GM20431 (cell line): ENCODE measurements at regions not wholly inside any gene's neighbourhood (a gene's known extent, or its start where the extent isn't known, plus 50 kb on each side); places are given as distances from the start of the nearest gene placed in this dataset.

Experiments used
- in situ Hi-C: fragments of 300-500 bp; cut with MseI, MboI; formaldehyde crosslinking; loops from one replicate; pipeline ENCODE4 v1.15.0; 2020; ENCODE audit warnings: low sequenced_read_pairs; ENCODE audit not compliant: unreplicated experiment

GRCh38 chr10:118246332-118247295, 95.5 kb downstream of the FAM204A start:
- in situ Hi-C loops: loop anchor here (25.0 kb wide), 3 partner anchors 509 to 1034 kb away; no protein-coding TSS in a partner anchor

- in situ Hi-C loops: loop anchor here (25.0 kb wide), 3 partner anchors 507 to 1032 kb away; no protein-coding TSS in a partner anchor
These were observed 98.2 kb downstream of the FAM204A start for GRCh38 chr10:118243907-118244306.

- in situ Hi-C loops: loop anchor here (25.0 kb wide), 3 partner anchors 504 to 1029 kb away; no protein-coding TSS in a partner anchor
These were observed 100.6 kb downstream of the FAM204A start for GRCh38 chr10:118241229-118242137.

- in situ Hi-C loops: loop anchor here (25.0 kb wide), 3 partner anchors 502 to 1027 kb away; no protein-coding TSS in a partner anchor
These were observed 102.9 kb downstream of the FAM204A start for GRCh38 chr10:118239236-118239630.

- in situ Hi-C loops: loop anchor here (25.0 kb wide), 3 partner anchors 501 to 1026 kb away; no protein-coding TSS in a partner anchor
These were observed 103.4 kb downstream of the FAM204A start for GRCh38 chr10:118238573-118239235.

- in situ Hi-C loops: loop anchor here (25.0 kb wide), 3 partner anchors 501 to 1026 kb away; no protein-coding TSS in a partner anchor
These were observed 104.2 kb downstream of the FAM204A start for GRCh38 chr10:118237930-118238329.

- in situ Hi-C loops: loop anchor here (25.0 kb wide), 3 partner anchors 497 to 1022 kb away; no protein-coding TSS in a partner anchor
These were observed 107.4 kb downstream of the FAM204A start for GRCh38 chr10:118234683-118235082.

GRCh38 chr10:118220346-118220850, 121.7 kb downstream of the FAM204A start:
- in situ Hi-C loops: no loop called here

GRCh38 chr10:118218562-118218961, 123.6 kb downstream of the FAM204A start:
- in situ Hi-C loops: no loop called here

GRCh38 chr10:118216571-118217170, 125.5 kb downstream of the FAM204A start:
- in situ Hi-C loops: no loop called here

- in situ Hi-C loops: no loop called here
These were observed 126.1 kb downstream of the FAM204A start for GRCh38 chr10:118216020-118216419.

GRCh38 chr10:118214776-118215175, 127.3 kb downstream of the FAM204A start:
- in situ Hi-C loops: no loop called here

- in situ Hi-C loops: no loop called here
These were observed 128.7 kb downstream of the FAM204A start for GRCh38 chr10:118213436-118213835.

GRCh38 chr10:118210276-118210675, 131.8 kb downstream of the FAM204A start:
- in situ Hi-C loops: no loop called here

- in situ Hi-C loops: no loop called here
These were observed 132.9 kb downstream of the FAM204A start for GRCh38 chr10:118209215-118209614.

- in situ Hi-C loops: no loop called here
These were observed 134.6 kb downstream of the FAM204A start for GRCh38 chr10:118207470-118208007.

GRCh38 chr10:118204292-118204943, 137.7 kb downstream of the FAM204A start:
- in situ Hi-C loops: no loop called here

GRCh38 chr10:118203461-118203860, 138.7 kb downstream of the FAM204A start:
- in situ Hi-C loops: no loop called here
